D721Med (cell line): ENCODE measurements at regions not wholly inside any gene's neighbourhood (a gene's known extent, or its start where the extent isn't known, plus 50 kb on each side); places are given as distances from the start of the nearest gene placed in this dataset.
"Not testable (repeated sequence)": the region's sequence is repeated elsewhere in the genome, so short reads cannot be mapped to it uniquely, and the experiment has no call there.

Source experiments
- DNase-seq: peaks from one replicate; pipeline ENCODE4 v3.0.0; 2011; ENCODE audit warnings: low spot score; ENCODE audit not compliant: insufficient read length
- FAIRE-seq: peaks from 2 replicates; lab custom pipeline; 2011; peaks lifted over from hg19 to GRCh38; lab: Jason Lieb, UNC
- CTCF ChIP-seq: IDR thresholded peaks from 2 replicates; pipeline ENCODE4 v1.5.1; 2012; ENCODE audit warnings: mild to moderate bottlenecking, control low read depth; ENCODE audit not compliant: insufficient read depth; ENCODE audit errors: missing control alignments

- FAIRE-seq (no peak), DNase-seq (no peak)
- TF ChIP-seq CTCF: no peak
Measured at GRCh38 chr5:117118499-117118898, 543.9 kb upstream of the SEMA6A start.

GRCh38 chr5:117117314-117117713 is 542.7 kb upstream of the SEMA6A start:
- not testable (repeated sequence) for DNase-seq, FAIRE-seq

DNA sequence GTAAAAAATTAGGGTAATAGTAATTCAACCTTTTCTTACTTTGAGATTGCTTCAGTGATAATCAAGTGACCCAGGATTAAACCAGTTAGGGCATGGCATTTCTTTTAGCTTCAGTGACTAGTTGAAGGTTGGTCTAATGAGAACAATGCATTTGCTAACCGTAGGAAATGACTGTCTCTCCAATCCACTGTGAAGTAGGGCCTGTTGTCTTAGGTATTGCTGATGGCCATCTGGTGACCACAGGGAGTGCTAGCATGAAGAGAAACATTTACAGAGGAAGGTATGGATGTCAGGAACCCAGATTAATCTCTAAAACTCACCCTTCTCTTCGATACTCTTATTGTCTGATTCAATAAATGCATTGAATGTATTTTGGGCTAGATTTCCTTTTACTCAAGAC is 535.9 kb upstream of the SEMA6A start:
- DNase-seq (no peak), FAIRE-seq (no peak)
- TF ChIP-seq CTCF: no peak

GRCh38 chr5:117107859-117108258 is 533.2 kb upstream of the SEMA6A start:
- TF ChIP-seq CTCF: no peak
- no peak for FAIRE-seq
- DNase-seq: no peak

DNA sequence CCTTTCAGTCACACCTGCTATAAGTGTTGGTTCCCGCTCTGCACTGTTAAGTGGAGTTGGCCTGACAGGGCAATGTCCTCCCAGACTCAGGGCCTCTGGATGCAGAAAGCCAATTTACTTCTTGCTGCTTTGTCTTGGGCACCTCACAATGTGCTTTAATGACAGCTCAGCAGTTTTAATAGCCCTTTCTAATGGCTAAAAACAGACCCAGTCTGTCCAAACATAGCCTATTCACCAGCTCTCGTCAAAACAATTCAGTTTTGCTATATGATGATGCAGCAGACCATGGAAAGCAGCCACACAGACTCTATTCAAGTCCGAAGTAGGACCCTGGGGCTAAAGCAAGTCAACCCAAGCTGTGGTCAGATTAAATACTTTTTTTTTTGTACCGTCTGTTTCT is 529.1 kb upstream of the SEMA6A start:
- DNase-seq: no peak
- no peak for TF ChIP-seq CTCF
- FAIRE-seq: no peak

GRCh38 chr5:117102591-117102990 is 528.0 kb upstream of the SEMA6A start:
- no peak for DNase-seq
- FAIRE-seq: no peak
- TF ChIP-seq CTCF: no peak

DNA sequence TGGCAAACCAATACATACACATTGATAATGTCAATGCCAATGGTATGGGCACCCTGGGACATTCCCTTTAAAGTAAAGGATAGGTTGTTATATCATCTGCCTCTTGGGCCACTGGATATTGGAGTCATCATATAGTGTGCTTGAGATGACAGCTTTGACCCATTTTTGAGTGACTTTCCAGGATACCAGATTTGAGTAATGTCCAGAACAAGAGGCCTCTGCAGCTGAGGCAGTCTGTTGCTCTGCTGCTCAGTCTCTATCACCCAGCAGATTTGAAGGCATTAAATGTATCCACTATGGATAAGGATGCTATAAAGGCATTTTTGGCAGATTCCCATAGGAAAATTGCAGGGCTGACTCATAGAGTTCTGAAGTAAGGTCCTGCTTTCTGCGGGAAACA is 525.6 kb upstream of the SEMA6A start:
- FAIRE-seq (no peak), DNase-seq (no peak)
- no peak for TF ChIP-seq CTCF

GRCh38 chr5:117098094-117098493 is 523.5 kb upstream of the SEMA6A start:
- TF ChIP-seq CTCF: no peak
- FAIRE-seq (no peak), DNase-seq (no peak)
